ENCODE measurements at regions not wholly inside any gene's neighbourhood (a gene's known extent, or its start where the extent isn't known, plus 50 kb on each side); places are given as distances from the start of the nearest gene placed in this dataset.

GRCh38 chr3:5426094-5426883 is 238.8 kb downstream of the EDEM1 start:
- peak; percentile 67 to 95 (median 86) for DNase-seq
- intact Hi-C loops (cut with DNase I): loop anchor here (5.0 kb wide), 1 partner anchor 1371 kb away; no protein-coding TSS in a partner anchor

- DNase-seq: peak in 1 of 10 donors; percentile 59
- intact Hi-C loops (cut with DNase I): loop anchor here (5.0 kb wide), 1 partner anchor 1370 kb away; no protein-coding TSS in a partner anchor
Observed at GRCh38 chr3:5427021-5427420, 239.5 kb downstream of the EDEM1 start.

DNA sequence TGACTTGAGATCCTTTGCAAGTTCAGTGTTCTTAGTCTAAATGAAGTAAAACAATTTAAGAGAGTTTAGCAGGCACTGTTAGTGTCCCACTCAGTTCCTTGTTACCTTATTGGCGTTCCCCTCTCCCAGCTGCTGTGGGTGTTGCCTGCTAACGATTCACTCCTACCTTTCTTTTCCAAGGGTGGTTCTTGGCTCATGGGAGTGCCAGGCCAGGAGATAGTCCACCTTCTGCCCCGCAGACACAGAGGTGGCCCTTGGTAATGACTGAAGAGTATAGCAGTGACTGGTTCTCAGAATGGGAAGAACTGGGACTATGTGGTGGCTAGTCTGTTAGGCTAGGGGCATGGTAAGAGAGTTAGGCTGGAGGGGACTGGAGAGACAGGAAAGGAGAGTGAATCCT is 240.4 kb downstream of the EDEM1 start:
- intact Hi-C loops (cut with DNase I): loop anchor here (5.0 kb wide), 1 partner anchor 1369 kb away; no protein-coding TSS in a partner anchor
- DNase-seq: no peak

DNA sequence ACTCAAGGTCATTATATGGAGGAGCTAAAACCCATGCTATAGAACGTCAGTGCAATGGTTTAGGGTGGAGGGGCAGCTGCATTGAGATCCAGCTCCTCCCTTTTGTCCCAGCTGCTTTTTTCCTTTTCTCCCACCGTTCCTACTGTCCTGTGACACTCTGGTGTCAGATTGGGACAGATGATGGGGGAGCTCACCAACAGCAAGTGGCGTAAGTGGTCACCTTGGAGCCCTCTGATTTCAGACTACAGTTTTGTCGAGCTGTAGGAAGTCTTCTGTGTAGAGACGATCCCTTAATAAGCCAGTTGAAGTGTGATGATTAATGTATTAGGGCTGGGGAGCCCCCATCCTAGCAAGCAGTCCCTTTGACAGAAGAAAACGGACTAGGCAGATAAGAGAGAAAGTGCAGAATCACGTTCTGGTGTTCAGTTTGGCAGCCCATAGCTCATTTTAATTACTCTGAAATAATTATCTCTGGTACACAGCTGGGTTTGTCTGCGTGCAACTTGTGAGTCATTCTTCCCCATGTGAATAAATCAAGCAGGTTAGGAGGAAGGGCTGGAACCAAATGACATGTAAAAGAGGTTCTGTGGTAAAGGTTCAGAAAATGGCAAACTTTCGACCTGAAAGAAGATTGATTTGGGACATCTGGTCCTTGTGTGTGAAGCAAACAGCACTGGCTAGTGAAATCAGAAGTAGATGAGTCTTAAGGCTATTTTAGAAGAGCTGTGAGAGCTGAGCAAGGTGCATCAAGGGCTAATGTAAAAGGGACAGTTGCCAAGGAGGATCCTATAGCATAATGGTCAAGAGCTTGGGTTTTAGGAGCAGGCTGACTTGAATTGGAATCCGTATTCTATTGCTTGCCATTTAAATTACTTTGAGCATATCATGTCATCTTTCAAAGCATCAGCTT is 241.4 kb downstream of the EDEM1 start:
- DNase-seq: no peak
- intact Hi-C loops (cut with DNase I): loop anchor here (5.0 kb wide), 1 partner anchor 1368 kb away; no protein-coding TSS in a partner anchor

- DNase-seq: no peak
- intact Hi-C loops (cut with DNase I): loop anchor here (5.0 kb wide), 1 partner anchor 1368 kb away; no protein-coding TSS in a partner anchor
Observed at GRCh38 chr3:5429517-5429890, 242.0 kb downstream of the EDEM1 start.

DNA sequence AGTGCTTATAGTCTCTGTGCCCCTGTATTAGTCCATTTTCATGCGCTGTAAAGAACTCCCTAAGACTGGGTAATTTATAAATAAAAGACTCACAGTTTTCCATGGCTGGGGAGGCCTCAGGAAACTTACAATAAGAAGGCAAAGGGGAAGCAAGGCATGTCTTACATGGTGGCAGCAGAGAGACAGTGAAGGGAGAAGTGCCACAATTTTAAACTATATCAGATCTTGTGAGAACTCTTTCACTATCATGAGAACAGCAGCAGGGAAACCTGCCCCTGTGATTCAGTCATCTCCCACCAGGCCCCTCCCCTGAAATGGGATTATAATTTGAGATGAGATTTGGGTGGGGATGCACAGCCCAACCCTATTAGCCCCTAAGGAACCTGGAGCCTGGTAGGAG is 243.2 kb downstream of the EDEM1 start:
- intact Hi-C loops (cut with DNase I): no loop called here
- no peak for DNase-seq

DNA sequence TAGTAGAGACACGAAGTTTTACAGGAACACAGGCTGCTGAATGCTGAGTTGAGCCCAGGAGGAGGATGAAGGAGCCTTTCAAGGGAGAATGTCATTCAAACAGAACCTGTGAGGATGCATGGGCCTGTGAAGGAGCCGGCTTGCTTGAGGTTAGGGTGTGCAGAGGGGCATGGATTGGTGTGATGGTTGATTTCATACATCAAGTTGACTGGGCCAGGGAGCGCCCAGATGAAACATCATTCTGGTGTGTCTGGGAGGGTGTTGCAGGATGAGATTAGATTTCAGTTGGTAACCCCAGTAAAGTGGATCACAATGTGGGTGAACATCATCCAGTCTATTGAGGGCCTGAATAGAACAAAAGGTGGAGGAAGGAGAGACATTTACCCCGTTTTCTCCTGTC is 243.6 kb downstream of the EDEM1 start:
- no peak for DNase-seq
- intact Hi-C loops (cut with DNase I): no loop called here

DNA sequence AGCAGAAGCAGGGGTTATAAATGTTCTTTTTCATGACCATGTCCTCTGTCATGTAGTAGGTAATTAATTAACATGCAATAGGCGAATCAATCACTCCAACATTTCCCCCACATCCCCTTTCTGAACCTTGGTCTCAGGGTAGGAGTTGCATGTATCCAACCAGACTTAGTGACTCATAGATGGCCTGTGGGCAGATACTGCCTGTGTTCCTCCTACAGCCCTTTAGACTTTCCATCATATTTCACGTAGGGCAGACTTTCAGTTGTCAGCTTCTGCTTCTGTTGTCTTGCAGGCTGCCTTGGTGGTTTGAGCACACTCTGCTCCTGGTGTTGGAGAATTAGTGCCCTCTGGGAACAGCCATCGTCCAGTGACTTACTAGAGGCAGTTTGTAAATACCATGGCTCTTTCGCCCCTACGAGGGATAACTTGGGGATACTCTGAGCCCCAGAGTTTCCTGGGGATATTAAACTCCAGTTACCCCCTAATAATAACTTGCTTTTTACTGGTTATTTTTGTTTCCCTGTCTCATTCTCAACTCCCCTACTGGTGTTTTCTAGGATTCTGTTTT is 244.4 kb downstream of the EDEM1 start:
- intact Hi-C loops (cut with DNase I): no loop called here
- no peak for DNase-seq

DNA sequence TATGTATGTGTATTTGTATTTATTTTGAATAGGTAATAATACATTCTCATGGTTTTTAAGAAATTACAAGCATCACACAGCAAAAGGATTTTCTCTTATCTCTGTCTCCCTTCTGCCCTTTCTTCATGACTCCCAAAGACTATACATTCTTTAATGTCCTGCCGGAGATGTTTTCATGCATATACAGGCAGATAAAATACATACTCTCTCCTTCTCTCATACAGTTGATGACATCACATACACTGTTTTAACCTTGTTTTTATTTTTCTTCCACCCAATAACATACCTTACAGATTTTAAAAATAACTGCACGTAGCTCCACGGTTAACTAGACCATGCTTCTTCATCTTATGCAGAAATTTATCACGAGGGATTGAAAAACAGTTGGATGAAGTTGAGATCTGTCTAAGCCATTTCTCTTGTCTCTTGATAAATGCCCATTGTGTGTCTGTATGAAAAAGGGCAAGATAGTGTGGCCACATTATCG is 249.8 kb downstream of the EDEM1 start:
- no peak for DNase-seq
- intact Hi-C loops (cut with DNase I): no loop called here

DNA sequence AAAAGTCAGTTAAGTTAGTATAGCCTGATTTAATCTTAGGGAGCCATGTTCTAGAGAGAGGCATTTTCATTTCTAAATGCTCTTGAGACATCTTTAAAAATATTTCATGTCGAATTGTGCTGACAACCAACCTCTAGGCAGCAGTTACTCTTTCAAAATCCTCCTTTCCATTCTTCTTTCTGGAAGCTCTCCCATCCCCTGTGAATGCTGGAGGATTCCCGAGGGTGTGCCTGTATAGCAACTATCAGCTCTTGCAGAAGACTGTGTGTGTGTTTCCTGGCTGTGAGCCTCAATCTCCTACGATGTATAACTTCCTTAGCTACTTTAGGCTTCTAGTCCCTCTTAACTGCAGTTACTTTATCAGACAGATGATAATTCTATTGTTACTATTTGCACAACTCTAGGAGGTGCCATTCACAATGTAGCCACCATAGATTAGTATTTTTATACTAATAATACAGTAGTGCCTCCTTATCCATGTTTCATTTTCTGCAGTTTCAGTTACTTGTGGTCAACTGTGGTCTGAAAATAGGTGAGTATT is 250.3 kb downstream of the EDEM1 start:
- DNase-seq: no peak
- intact Hi-C loops (cut with DNase I): no loop called here

DNA sequence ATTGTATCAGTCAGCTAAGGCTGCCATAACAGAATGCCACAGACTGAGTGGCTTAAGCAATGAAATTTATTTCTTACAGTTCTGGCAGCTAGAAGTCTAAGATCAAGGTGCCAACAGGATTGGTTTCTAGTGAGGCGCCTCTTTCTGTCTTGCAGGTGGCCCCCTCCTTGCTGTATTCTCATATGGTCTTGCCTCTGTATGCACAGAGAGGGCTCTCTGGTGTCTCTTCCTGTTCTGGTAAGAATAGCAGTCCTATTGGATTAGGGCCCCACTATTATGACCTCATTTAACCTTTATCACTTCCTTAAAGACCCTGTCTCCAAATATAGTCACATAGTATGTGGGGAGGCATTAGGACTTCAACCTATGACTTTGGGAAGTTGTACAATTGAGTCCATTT is 253.9 kb downstream of the EDEM1 start:
- DNase-seq: no peak
- intact Hi-C loops (cut with DNase I): no loop called here

GRCh38 chr3:5442106-5442785 is 254.7 kb downstream of the EDEM1 start:
- no peak for DNase-seq
- intact Hi-C loops (cut with DNase I): no loop called here

DNA sequence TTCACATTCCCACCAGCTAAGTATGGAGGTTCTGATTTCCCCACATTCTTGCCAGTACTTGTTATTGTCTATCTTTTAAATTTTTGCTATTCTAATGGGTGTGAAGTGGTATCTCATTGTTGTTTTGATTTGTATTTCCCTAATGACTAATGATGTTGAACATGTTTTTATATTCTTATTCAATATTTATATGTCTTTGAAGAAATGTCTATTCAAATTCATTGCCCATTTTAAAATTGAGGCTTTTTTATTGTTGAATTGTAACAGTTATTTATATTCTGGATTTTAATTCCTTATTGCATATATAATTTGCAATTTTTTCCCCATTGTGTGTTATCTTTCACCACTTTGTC is 255.3 kb downstream of the EDEM1 start:
- intact Hi-C loops (cut with DNase I): no loop called here
- DNase-seq: no peak

- intact Hi-C loops (cut with DNase I): no loop called here
Observed at GRCh38 chr3:5444253-5444652, 256.7 kb downstream of the EDEM1 start.

GRCh38 chr3:5445676-5446201 is 258.2 kb downstream of the EDEM1 start:
- no peak for DNase-seq
- intact Hi-C loops (cut with DNase I): no loop called here

More at GRCh38 chr3:5444253-5444652, 256.7 kb downstream of the EDEM1 start:
- no peak for DNase-seq

DNA sequence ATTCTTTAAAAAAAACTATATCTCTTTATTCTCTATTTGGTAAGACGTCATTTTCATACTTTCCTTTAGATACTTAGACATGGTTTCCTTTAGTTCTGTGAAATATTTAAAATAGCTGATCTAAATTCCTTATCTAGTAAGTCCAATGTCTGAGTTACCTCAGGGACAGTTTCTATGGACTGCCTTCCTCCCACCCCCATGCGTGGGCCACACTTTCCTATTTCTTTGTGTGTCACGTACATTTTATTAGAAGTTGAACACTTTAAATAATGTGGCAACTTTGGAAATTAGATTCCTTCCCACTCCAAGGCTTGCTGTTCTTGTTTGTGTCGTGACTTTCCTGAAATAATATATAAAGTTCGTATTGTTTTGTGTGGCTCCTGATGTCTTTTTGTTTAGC is 260.7 kb downstream of the EDEM1 start:
- intact Hi-C loops (cut with DNase I): no loop called here

DNA sequence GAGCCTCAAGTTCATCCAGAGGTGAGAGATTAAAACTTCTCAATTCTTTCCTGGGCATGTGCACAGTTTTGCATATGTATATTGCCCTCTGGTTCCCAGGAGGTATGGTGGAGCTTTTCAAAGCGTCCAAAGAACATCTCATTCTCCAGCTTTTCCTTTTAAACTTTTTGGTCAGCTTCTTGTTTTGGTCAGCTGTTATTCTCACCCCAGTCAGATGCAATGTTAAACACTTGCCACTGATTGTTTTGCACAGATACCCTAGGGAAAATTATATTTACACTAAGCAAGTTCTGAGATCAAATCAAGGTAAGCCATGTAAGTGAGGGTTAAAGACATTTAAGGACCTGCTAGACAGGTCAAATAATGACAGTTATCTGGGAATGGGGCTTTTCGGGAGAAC is 261.3 kb downstream of the EDEM1 start:
- DNase-seq: no peak
- intact Hi-C loops (cut with DNase I): no loop called here

More for the DNA sequence above, 260.7 kb downstream of the EDEM1 start:
- no peak for DNase-seq

- intact Hi-C loops (cut with DNase I): no loop called here
- DNase-seq: no peak
Observed at GRCh38 chr3:5456199-5456598, 268.7 kb downstream of the EDEM1 start.

DNA sequence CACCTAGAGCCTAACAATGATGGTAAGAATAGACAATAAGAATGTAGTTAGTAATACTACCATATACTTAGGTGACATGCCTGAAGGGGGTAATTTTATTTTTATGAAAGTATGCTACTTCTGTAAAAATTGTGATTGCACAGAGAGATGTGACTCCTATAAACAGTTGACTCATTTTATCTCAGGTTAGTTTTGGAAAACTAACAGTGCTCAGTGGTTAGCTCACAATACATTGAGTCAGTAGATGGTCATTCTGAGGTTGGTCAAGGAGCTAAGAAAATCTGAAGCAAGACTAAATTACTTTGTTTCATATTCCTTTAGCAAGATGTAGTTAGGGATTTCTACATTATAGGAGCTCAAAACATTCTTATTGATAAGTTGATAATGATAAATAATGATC is 271.0 kb downstream of the EDEM1 start:
- intact Hi-C loops (cut with DNase I): no loop called here
- no peak for DNase-seq

DNA sequence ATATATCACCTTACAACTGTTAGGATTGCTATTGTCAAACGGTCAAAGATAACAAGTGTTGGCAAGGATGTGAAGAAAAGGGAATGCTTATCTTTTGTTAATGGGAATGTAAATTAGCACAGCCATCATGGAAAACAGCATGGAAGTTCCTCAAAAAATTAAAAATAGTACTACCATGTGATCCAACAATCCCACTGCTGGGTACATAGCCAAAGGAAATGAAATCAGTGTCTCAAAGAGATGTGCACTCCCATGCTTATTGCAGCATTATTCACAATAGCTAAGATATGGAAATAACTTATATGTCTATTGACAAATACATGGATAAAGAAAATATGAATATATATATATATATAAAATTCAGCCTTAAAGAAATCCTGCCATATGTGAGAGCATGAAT is 274.6 kb downstream of the EDEM1 start:
- no peak for DNase-seq
- intact Hi-C loops (cut with DNase I): no loop called here

Data from posterior cingulate gyrus (tissue), 11 donors.